Adipocyte (in vitro differentiated cells): ENCODE measurements at regions not wholly inside any gene's neighbourhood (a gene's known extent, or its start where the extent isn't known, plus 50 kb on each side); places are given as distances from the start of the nearest gene placed in this dataset.
A peak's percentile ranks its signal among the peaks of the same experiment; 100 is the strongest.
"Not testable (repeated sequence)": the region's sequence is repeated elsewhere in the genome, so short reads cannot be mapped to it uniquely, and the experiment has no call there.

Source experiments
- DNase-seq: peaks from one replicate; pipeline ENCODE4 v3.0.0-alpha.2; 2015; ENCODE audit warnings: low read depth
- H3K27me3 ChIP-seq: replicated peaks from 2 replicates; pipeline ENCODE4 v1.7.0; 2013; ENCODE audit warnings: mild to moderate bottlenecking, low read length, moderate library complexity; ENCODE audit not compliant: control insufficient read depth, insufficient read depth
- H3K36me3 ChIP-seq: 2 replicates; pipeline ENCODE4 v1.7.0; 2013; ENCODE audit warnings: low read length, mild to moderate bottlenecking, moderate library complexity; ENCODE audit not compliant: control insufficient read depth, insufficient read depth, severe bottlenecking
- H3K4me1 ChIP-seq: 2 replicates; pipeline ENCODE4 v1.7.0; 2013; ENCODE audit warnings: mild to moderate bottlenecking, low read length, moderate library complexity; ENCODE audit not compliant: control insufficient read depth, insufficient read depth
- H3K4me3 ChIP-seq: 2 replicates; pipeline ENCODE4 v1.7.0; 2013; ENCODE audit warnings: mild to moderate bottlenecking, low read length, moderate library complexity
- H3K9ac ChIP-seq: 2 replicates; pipeline ENCODE4 v1.7.0; 2013; ENCODE audit warnings: mild to moderate bottlenecking, low read length, moderate library complexity
- H3K9me3 ChIP-seq: 2 replicates; pipeline ENCODE4 v1.7.0; 2013; ENCODE audit warnings: mild to moderate bottlenecking, low read length, moderate library complexity; ENCODE audit not compliant: control insufficient read depth

DNA sequence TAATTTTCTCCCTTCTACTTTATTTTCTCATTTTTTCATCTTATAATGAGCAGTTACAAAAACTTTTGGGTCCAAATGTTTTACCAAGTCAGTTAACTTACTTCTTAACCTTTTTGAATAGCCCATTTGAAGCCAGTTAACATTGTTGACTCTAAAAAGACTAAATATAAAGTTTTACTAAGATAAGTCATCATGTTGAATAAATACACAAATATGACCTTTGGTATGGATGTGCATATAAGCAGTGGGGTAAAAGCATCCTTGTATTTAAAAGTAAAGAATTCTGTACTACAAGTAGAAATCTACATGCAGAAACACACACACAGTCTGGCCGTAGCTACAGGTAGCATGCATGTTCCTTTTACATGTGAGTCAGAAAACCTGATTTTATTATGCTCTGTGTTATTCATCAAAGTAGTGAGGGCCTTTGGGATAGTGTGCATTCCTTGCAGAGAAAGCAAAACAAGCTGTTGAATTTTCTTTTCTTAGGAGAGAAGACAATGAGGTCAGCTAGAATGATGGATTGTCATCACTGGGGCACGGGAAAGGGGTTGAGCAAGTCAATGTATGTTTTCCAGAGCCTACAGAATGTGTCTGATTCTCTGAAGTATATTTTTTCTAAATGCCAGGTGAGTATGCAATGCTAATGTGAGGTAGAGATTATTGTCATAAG is 533.2 kb upstream of the AGA start:
- no peaks in the 10 kb centered on the region for H3K4me1 ChIP-seq
- no peak overlapping the region for H3K9ac ChIP-seq
- no peak overlapping the region for H3K4me3 ChIP-seq
- no peaks in the 10 kb centered on the region for H3K9me3 ChIP-seq
- peak; percentile 1 for DNase-seq
- H3K27me3 ChIP-seq, result no peaks in the 10 kb centered on the region
- no peaks in the 10 kb centered on the region for H3K36me3 ChIP-seq

- no peak for DNase-seq
- no peaks in the 10 kb centered on the region for H3K4me1 ChIP-seq
- H3K27me3 ChIP-seq, result no peaks in the 10 kb centered on the region
- H3K36me3 ChIP-seq, result no peaks in the 10 kb centered on the region
- H3K4me3 ChIP-seq, result no peak overlapping the region
- H3K9me3 ChIP-seq, result no peaks in the 10 kb centered on the region
- H3K9ac ChIP-seq, result no peak overlapping the region
Measured at GRCh38 chr4:177986236-177986635, 544.0 kb upstream of the AGA start.

DNA sequence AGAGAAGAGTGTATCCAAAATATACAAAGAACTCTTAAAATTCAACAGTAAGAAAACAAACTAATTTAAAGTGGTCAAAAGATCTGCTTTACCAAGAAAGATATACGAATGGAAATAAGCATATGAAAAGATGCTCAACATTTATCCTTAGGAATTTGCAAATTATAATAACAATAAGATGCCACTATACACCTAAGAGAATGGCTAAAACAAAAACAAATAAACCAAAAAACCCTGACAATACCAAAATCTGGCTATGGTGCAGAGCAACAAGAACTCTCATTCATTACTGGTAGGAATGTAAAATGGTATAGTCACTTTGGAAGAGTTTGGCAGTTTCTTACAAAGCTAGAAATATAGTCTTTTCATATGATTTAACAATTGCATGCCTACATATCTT is 545.7 kb upstream of the AGA start:
- no peaks in the 10 kb centered on the region for H3K27me3 ChIP-seq
- H3K4me1 ChIP-seq, result no peaks in the 10 kb centered on the region
- H3K4me3 ChIP-seq, result no peak overlapping the region

DNA sequence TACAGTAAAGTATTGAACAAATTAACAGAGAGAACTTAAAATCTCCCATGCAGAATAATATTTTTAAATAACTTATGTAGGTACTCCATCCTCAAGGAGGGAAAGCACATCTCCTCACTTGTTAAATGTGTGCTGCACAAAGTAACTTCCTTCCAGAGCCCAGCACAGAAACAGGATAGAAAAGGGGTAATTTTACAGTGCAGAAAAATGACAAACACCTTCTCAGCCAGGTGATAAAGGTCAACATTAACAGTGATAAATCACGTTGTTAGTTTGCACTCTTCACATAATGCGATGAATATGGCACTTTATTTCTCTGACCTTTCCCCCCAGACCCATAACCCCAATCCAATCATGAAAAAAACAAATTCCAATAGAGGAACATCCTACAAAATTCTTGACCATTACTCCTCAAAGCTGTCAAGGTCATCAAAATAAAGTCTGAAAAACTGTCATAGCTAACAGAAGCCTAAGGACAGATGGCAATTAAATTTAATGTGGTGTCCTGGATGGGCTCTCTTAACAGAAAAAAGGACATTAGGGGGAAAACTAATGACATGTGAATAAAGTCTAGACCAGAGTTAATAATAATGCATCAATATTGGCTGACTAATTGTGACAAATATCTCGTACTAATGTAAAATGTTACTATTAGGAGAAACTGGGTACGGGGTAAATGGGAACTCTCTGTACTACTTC is 547.4 kb upstream of the AGA start:
- Histone ChIP-seq H3K9me3 (no peaks in the 10 kb centered on the region), H3K4me3 (no peak overlapping the region), H3K9ac (no peak overlapping the region), H3K4me1 (no peaks in the 10 kb centered on the region), H3K36me3 (no peaks in the 10 kb centered on the region), H3K27me3 (no peaks in the 10 kb centered on the region)
- no peak for DNase-seq

More for the DNA sequence above, 545.7 kb upstream of the AGA start:
- Histone ChIP-seq H3K9me3 (no peaks in the 10 kb centered on the region), H3K9ac (no peak overlapping the region), H3K36me3 (no peaks in the 10 kb centered on the region)
- DNase-seq, result no peak

GRCh38 chr4:178003098-178003657 is 560.9 kb upstream of the AGA start:
- Histone ChIP-seq H3K4me1 (no peaks in the 10 kb centered on the region), H3K36me3 (no peaks in the 10 kb centered on the region), H3K9me3 (peaks cover 8% of the 10 kb centered on the region), H3K9ac (no peak overlapping the region), H3K27me3 (no peaks in the 10 kb centered on the region), H3K4me3 (no peak overlapping the region)
- no peak for DNase-seq

DNA sequence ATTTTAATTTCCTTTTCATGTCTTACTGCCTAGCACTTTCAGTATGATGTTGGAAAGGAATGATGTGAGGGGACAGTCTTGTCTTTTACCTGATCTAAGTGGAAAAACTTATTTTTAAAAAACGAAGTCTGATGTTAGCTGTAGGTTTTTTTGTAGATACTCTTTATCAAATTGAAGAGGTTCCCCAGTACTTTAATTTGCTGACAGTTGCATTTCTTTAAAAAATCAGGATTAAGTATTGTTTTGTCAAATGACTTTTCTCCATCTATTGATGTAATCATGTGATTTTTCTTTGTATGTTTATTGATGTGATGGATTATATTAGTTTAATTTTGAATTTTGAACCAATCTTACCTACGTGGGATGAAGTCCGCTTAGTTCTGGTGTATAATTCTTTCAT is 568.4 kb upstream of the AGA start:
- no peaks in the 10 kb centered on the region for H3K27me3 ChIP-seq

DNA sequence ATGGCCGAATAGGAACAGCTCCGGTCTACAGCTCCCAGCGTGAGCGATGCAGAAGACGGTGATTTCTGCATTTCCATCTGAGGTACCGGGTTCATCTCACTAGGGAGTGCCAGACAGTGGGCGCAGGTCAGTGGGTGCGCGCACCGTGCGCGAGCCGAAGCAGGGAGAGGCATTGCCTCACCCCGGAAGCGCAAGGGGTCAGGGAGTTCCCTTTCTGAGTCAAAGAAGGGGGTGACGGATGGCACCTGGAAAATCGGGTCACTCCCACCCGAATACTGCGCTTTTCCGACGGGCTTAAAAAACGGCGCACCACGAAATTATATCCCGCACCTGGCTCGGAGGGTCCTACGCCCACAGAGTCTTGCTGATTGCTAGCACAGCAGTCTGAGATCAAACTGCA is 572.8 kb upstream of the AGA start:
- not testable (repeated sequence) for H3K9me3 ChIP-seq, H3K36me3 ChIP-seq, H3K4me3 ChIP-seq, H3K4me1 ChIP-seq, H3K27me3 ChIP-seq, H3K9ac ChIP-seq, DNase-seq

More for the DNA sequence above, 568.4 kb upstream of the AGA start:
- Histone ChIP-seq H3K9ac (no peak overlapping the region), H3K9me3 (peaks cover 8% of the 10 kb centered on the region), H3K36me3 (no peaks in the 10 kb centered on the region), H3K4me3 (no peak overlapping the region), H3K4me1 (no peaks in the 10 kb centered on the region)
- no peak for DNase-seq

DNA sequence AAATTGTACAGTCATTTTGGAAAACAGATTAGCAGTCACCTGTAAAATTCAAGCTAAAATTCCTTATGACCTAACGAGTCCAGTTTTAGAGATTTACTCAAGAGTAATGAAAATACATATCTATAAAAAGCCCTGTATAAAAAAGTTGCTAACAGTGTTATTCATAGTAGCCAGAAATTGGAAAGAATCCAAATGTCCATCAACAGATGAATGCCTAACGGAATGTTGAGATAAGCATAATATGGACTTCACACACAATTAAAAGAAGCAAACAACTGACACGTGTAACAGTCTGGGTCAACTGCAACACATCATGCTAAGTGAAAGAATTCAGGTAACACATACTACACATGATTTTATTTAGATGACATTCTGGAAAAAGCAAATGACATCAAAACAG is 584.8 kb upstream of the AGA start:
- Histone ChIP-seq H3K4me1 (no peaks in the 10 kb centered on the region), H3K9me3 (no peaks in the 10 kb centered on the region), H3K4me3 (no peak overlapping the region), H3K27me3 (no peaks in the 10 kb centered on the region), H3K9ac (no peak overlapping the region), H3K36me3 (no peaks in the 10 kb centered on the region)
- no peak for DNase-seq

- Histone ChIP-seq H3K9me3 (no peaks in the 10 kb centered on the region), H3K4me1 (no peaks in the 10 kb centered on the region), H3K36me3 (no peaks in the 10 kb centered on the region), H3K9ac (no peak overlapping the region), H3K27me3 (no peaks in the 10 kb centered on the region), H3K4me3 (no peak overlapping the region)
- no peak for DNase-seq
Measured at GRCh38 chr4:178027796-178028195, 585.6 kb upstream of the AGA start.

DNA sequence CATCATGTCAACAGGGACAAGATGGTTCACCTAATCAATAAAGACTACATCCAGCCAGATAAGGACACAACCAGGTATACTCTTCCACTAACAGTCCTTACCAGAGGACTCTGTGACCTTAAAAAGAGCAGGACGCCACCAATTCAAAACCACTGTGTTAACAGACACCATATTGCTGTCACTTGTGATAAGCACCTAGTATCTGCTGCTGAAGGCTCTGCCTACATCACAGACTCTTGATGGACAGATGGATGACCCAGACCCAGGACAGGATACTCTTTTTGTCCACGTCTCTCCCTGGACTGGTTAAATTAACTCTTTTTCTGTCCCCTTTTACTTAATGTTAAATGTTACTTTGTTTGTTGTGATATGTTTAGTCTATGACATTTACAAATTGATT is 586.2 kb upstream of the AGA start:
- Histone ChIP-seq H3K9ac (no peak overlapping the region), H3K36me3 (no peaks in the 10 kb centered on the region), H3K4me1 (no peaks in the 10 kb centered on the region), H3K9me3 (no peaks in the 10 kb centered on the region), H3K27me3 (no peaks in the 10 kb centered on the region), H3K4me3 (no peak overlapping the region)
- DNase-seq, result no peak

DNA sequence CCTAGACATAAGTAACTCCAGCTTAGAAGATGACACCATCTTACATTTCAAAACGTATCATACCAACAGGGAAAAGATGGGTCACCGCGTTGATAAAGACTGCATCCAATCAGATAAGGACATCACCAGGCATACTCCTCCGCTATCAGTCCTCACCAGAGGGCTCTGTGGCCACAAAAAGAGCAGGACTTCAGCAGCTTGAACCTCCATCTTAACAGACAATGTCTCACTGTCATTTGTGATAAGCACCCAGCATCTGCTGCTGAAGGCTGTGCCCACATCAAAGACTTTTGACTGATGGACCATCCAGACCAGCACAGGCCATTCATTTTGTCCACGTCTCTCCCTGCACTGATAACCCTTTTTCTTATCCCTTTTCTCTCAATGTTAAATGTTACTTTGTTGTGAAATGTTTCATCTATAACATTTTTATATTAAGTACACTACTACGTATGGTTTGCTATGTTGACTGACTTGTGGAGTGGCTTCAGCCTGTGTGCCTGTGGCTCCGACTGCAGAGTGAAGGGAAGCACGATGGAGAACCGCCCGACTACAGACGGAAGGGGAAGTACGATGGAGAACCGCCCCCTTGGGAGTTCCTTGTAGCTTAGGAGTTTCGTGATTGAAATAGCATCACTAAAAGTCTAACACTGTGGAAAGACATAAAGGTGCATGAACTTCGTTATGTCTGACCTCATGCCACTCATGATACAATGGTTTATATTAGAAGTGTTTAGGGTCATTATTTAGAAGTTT is 595.4 kb upstream of the AGA start:
- no peak overlapping the region for H3K9ac ChIP-seq
- H3K9me3 ChIP-seq, result no peaks in the 10 kb centered on the region
- H3K4me1 ChIP-seq, result no peaks in the 10 kb centered on the region
- no peaks in the 10 kb centered on the region for H3K27me3 ChIP-seq
- DNase-seq, result no peak
- H3K4me3 ChIP-seq, result no peak overlapping the region
- no peaks in the 10 kb centered on the region for H3K36me3 ChIP-seq
